Choroid plexus epithelial cell (primary cell): ENCODE measurements at regions not wholly inside any gene's neighbourhood (a gene's known extent, or its start where the extent isn't known, plus 50 kb on each side); places are given as distances from the start of the nearest gene placed in this dataset.

Experiments used
- DNase-seq: peaks from one replicate; pipeline ENCODE4 v3.0.0-alpha.2; 2010; ENCODE audit warnings: low read depth
- H3K4me3 ChIP-seq: 2 replicates; pipeline ENCODE4 v1.5.1; 2011; ENCODE audit warnings: low read depth, mild to moderate bottlenecking, control low read depth, low read length, moderate library complexity
- CTCF ChIP-seq: conservative IDR thresholded peaks from 2 replicates; pipeline ENCODE4 v1.5.1; 2011; ENCODE audit warnings: low read depth, mild to moderate bottlenecking, control low read depth, inconsistent platforms, low read length, moderate library complexity

GRCh38 chr20:57948180-57948955 lies 238.6 kb upstream of the PMEPA1 start:
- no peak overlapping the region for H3K4me3 ChIP-seq
- TF ChIP-seq CTCF, result no peak
- peak; percentile 3 for DNase-seq

- no peak overlapping the region for H3K4me3 ChIP-seq
- TF ChIP-seq CTCF, result no peak
- DNase-seq, result peak; percentile 15
Measured at GRCh38 chr20:57947421-57948179, 237.8 kb upstream of the PMEPA1 start.

- no peak for TF ChIP-seq CTCF
- H3K4me3 ChIP-seq, result no peak overlapping the region
- no peak for DNase-seq
Measured at GRCh38 chr20:57946559-57947315, 236.9 kb upstream of the PMEPA1 start.

- no peak for DNase-seq
- no peak for TF ChIP-seq CTCF
Measured at GRCh38 chr20:57944988-57945387, 235.2 kb upstream of the PMEPA1 start.

GRCh38 chr20:57943950-57944349 lies 234.1 kb upstream of the PMEPA1 start:
- DNase-seq, result no peak
- H3K4me3 ChIP-seq, result no peak overlapping the region
- TF ChIP-seq CTCF, result no peak

More at GRCh38 chr20:57944988-57945387, 235.2 kb upstream of the PMEPA1 start:
- H3K4me3 ChIP-seq, result no peak overlapping the region

- no peak overlapping the region for H3K4me3 ChIP-seq
- no peak for DNase-seq
- no peak for TF ChIP-seq CTCF
Measured at GRCh38 chr20:57943291-57943690, 233.5 kb upstream of the PMEPA1 start.
